ENCODE measurements at regions not wholly inside any gene's neighbourhood (a gene's known extent, or its start where the extent isn't known, plus 50 kb on each side); places are given as distances from the start of the nearest gene placed in this dataset.

DNA sequence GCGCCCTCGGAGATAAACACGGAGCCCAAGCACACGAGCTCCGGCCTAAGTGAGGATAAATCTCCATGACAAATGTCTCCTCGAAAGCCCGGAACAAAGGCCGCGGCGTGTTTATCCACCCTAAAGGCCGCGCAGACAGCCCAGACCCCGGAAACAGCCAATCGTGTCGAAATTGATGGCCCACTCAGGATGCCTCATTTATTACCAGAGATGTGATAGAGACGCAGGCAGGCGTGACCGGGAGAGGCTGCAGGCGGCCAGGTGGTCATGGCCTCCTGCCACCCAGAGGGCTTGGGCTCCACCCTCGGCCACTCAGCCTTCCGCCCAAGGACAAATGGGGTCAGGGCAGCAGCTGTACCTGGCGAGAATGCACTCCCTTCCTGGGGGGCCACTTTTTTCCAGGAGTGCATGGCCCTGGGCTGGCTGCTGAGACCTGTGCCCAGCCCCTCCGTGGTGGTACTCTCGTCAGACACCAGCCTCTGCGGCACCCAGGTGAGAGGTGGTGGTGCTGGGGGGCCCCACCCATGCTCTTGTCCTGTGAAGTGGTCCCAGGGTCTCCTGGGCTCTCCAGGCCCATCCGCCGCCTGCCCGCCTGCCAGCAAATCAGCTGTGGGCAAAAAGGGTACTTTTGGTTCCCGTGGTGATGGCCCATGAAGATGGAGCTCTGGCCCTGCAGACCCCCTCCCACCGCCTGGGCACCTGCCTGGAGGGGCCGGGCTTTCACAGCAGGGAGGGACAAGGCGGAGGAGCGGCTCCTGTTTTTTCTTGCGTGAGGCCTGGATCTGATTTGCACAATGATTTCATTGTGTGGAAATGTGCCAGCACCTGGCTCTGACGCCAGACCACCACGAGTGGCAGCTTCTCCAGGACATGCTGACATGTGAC, 211.5 kb upstream of the C14orf180 start:
- no peak for TF ChIP-seq POLR2A (IDR thresholded peaks at IDR 0.05; ENCODE audit: low read length)
- TF ChIP-seq GATA1 (IDR thresholded peaks at IDR 0.05; ENCODE audit: low read depth, low read length): no peak

All from erythroblast (primary cell).